NCI-H128 (cell line): ENCODE measurements at regions not wholly inside any gene's neighbourhood (a gene's known extent, or its start where the extent isn't known, plus 50 kb on each side); places are given as distances from the start of the nearest gene placed in this dataset.
"Not testable (repeated sequence)": the region's sequence is repeated elsewhere in the genome, so short reads cannot be mapped to it uniquely, and the experiment has no call there.

Experiments
- DNase-seq: peaks from one replicate; lab custom pipeline; 2025; ENCODE audit not compliant: unreplicated experiment; lab: John Stamatoyannopoulos, UW

DNA sequence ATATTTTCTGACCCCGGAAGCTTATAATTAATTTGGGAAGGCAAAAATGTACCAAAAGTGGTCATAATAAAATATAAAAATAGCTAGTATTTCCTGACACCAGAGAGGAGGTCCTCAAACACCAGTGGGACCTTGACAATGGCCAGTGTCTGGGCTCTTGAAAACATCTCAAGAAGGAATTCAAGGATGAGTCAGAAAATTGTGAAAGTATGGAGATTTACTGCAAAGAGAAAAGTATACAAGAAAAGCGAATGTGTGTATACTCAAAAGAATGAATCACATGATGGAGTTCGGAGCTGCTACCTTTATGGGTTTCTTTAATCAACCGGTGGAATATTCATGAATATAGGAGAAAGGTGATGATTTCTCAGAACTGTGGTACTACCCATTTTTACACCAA, 1709.0 kb upstream of the WWC1 start:
- DNase-seq: no peak

DNA sequence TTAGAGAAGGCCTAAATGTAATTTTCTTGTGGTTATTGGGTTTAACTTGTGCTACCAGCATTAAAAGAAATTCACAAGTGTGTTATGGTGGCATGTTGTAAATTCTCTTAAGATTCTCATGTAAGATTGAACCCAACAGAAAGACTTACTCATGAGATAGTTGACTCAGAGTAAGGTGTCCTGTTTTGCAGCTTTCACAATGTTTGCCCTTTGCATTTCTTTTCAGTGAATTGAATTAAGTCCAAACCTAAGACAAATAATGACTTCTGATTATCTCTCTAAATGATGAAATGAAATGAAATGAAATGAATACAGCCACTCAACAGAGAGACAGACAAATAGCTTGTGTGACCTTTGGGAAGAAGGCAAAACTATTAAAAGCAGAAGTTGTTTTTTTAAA, 1696.9 kb upstream of the WWC1 start:
- DNase-seq: no peak

GRCh38 chr5:166595274-166595951, 1696.0 kb upstream of the WWC1 start:
- DNase-seq: no peak

- DNase-seq: no peak
Observed at GRCh38 chr5:166596043-166596442, 1695.4 kb upstream of the WWC1 start.

DNA sequence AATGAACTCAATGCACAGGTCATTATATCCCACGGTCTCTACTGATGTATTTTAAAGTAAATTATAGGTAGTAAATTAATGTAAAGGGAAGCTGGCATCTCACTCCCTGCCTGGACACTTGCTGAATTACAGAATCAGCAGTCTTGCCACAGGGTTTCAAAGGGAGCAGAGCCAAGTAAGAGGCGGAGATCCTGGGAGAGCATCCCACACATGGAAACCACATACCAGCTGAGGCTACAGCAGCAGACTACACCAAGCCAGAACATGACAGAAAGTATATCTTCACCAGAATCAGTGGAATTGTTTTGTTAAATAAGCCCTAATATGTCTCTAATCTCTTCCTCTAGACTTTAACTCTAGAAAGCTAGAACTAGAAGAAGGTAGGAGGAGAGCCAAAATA, 1689.2 kb upstream of the WWC1 start:
- no peak for DNase-seq

DNA sequence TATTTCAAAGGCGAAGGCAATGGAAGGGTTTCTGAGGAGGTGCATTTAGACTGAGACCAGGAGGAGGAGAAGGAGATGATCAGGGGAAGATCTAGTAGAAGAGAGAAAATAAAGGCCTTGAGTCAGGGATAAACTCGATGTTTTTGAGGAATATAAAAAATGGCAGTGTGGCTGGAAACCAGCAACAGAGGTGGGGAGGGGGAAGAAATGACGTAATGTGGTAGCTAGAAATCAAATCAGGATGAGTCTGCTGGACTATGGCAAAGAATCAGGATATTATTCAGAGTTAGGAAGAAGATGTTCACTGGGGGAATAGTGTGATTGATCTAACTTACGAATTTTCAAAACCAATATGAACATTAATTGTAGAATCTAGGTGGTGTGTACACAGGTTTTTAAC, 1673.9 kb upstream of the WWC1 start:
- DNase-seq: no peak

DNA sequence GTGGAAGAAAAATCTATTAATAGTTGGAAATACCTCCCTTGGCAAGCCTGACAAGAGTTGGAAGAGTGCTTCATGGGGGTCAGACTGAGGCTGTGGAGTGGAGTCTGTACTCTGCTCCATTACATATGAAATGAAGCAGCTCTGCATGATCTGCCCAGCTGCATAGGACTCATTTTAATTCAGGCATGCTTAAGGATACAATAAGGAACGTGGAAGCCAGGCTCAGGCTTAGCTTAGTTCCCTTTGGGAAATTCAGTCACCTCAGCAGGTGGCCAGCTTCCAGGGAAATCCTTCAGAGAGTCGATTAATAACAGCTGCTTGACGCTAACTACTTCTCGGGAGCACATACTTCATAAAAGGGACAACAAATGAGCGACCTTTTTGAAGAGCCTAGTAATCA, 1672.9 kb upstream of the WWC1 start:
- DNase-seq: no peak

DNA sequence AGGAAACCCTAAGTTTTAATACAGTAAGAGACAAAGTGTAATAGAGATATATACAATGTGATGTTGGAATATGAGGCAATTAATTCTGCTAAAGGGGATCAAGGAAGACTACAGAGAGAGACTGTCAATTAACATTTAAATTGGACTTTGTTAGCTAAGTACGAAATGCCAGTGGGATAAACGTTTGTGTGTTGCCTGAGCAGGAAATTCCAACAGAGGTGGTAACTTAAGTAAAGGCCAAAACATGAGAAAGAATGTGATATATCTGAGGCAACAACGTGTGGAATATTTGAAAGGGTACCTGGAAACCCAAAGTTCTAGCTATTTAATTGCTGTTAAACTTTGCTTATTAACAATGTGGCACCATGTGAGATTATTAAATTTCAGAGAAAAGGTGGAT, 1666.9 kb upstream of the WWC1 start:
- no peak for DNase-seq

DNA sequence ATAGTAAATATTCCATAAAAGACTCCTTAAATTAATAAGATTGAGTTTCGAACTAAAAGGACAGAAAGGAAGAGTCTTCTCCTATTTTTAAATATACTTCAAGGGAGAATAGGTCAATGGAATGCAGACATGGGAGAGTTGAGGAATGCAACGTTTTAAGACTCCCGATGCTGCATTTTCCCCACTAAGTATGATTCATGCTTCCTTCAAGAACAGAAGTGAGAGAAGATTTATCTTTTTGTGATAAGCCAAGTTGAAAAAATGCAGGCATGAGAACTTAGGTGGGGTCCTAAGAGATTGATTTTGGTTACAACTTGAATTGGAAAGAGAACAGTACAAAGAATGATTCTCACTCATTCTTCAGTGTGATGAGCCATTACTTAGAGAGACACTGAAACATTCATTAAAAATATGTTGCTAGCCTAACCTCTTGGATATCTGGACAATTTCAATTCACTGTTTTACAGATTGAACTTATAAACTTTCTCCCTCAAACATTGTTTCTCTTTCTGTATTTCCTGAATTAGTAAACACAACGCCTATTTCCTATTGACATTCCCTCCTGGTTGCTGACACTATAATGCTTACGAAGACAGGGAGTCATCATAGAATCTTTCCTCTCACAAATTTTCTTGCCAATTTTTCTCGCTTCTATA, 1666.1 kb upstream of the WWC1 start:
- DNase-seq: no peak

GRCh38 chr5:166637295-166637694, 1654.2 kb upstream of the WWC1 start:
- DNase-seq: no peak

DNA sequence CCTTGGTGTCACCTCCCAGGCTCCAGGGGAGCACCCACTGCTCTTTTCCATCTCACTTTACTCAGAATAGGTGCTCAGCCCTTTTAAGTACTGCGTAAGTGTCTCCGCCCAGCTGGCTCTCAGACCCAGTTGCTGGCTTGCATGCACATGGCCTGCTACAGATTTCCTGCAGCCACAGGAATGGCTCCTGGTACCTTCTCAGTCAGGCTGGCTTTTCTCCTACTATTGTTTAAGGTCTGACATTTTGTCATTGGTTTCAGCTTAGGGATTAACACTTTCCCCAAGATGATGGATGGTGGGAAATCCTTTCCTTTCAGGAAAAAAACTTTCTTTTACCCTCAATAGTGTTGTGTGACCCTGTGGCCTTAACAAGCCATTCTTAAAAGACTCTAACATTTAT, 1652.3 kb upstream of the WWC1 start:
- DNase-seq: no peak

DNA sequence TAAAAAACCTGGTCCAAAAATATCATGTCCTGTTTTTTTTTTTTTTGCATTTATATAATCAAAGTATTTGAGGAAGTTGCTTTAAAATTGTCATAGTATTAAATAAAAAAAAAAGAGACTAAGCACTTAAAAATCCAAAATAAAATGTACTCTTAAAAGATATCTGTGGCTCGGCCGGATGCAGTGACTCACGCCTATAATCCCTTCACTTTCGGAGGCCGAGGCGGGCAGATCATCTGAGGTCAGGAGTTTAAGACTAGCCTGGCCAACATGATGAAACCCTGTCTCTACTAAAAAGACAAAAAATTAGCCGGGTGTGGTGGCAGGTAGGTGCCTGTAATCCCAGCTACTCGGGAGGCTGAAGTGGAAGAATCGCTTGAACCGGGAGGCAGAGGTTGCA, 1651.3 kb upstream of the WWC1 start:
- DNase-seq: not testable (repeated sequence)

GRCh38 chr5:166648736-166649135, 1642.7 kb upstream of the WWC1 start:
- no peak for DNase-seq

DNA sequence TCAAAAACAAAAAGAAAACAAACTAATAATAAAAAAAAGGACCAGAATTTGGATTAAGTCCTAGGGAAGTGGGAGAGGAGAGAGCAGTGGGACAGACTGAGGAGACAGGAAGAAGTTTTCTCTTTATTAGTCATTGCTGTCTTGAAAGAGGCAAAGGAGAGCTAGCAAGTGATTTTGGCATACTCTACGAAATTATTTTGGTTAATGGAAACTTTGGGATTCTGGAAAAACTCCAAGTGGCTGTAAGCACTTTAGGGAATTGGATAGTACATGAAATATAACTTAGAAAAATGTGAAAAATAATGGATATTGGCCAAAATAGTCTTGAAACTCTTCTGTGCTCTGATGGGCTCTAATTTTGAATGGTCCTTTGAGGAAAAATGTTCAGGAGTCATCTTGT, 1641.8 kb upstream of the WWC1 start:
- no peak for DNase-seq

DNA sequence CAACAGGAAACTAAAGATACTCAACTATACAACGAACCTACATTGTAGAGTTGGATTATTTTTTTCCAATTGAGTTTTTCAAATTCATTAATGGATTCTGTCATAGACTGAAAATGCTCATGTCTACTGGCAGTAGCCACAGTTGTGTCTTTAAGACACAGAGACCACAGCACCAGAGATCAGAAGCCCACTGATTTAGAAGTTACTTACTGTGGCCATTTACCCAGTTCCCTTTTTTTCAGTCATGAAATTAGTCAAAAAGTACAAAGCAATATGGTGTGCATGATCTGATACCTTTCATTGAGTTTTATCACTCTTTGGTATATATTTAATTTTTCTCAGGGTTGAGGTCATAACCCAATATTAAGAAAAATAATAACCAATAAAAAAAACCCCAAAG, 1640.2 kb upstream of the WWC1 start:
- DNase-seq: no peak

- no peak for DNase-seq
Observed at GRCh38 chr5:166671811-166672210, 1619.6 kb upstream of the WWC1 start.

- no peak for DNase-seq
Observed at GRCh38 chr5:166672431-166672830, 1619.0 kb upstream of the WWC1 start.

DNA sequence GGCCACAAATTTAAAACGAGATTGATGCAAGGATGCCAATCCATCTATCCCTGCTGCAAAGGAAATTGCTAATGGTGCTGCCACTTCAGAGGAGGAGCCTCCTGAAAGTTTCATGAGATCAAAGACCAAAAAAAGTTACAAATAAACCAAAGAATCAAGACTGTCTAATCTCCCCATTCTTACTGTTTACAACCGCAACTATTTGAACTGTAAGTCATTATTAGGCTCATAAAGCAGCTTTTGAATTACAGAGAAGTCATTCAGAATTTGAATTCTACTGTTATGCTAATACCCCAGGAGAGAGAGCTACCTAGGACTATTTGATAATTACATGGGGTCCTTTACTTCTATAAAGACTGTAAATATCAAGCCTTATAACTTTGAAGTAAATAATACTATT, 1613.6 kb upstream of the WWC1 start:
- no peak for DNase-seq

DNA sequence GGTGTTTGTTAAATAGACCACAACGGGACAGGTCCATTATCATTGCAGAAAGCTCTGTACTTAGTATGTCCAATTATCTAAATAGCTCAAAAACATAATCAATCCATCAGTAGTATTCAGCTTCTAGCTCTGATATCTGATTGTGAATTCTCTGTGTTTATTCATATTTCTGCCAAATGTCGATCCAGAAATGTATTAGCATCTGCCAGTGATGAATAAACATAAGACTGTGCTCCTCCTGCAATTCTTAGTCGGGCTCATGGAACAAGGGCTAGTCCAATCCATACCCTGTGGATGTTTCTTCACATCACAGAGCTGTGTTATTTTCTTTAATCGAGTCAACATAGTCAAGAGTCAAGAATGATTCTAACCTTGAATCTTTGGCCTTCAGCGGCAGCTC, 1612.1 kb upstream of the WWC1 start:
- no peak for DNase-seq

DNA sequence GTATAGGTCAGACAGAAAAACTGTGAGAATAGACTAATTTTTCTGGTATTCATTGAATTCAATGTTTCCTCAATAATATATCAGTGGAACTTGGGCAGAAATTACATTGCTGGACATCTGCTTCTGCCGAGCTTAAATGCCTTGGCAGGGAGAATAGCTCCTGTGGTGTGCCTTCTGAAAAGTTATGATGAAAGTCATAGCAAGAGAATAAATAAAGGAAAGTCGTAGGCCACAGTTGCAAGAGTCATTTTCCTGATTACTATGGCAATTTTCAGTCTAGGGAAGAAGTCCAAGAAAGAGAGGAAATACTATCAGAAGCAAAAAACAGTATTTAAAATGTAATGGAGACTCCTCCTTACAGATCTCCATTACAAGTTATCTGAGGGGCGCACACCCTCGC, 1596.1 kb upstream of the WWC1 start:
- DNase-seq: no peak

GRCh38 chr5:166708291-166708690, 1583.2 kb upstream of the WWC1 start:
- no peak for DNase-seq

DNA sequence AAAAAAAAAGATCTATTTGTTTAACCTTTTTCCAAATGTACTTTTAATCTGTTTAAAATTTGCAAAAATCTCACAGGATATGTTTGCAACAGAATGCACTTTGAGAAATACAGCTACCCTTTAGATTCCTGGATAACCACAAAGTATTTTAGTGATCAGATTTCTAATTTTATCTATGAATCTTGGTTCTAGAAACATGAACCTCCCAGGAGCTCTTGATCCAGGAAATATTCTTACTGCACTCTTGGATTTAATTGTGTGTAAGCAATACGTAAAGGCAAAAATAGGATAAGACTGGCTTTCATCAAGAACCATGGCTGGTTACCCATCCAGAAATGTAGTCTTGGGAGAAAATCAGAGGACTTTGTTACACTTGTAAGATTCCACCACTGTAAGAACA, 1581.8 kb upstream of the WWC1 start:
- DNase-seq: no peak

- no peak for DNase-seq
Observed at GRCh38 chr5:166710271-166710670, 1581.2 kb upstream of the WWC1 start.
